ENCODE measurements at regions not wholly inside any gene's neighbourhood (a gene's known extent, or its start where the extent isn't known, plus 50 kb on each side); places are given as distances from the start of the nearest gene placed in this dataset.

DNA sequence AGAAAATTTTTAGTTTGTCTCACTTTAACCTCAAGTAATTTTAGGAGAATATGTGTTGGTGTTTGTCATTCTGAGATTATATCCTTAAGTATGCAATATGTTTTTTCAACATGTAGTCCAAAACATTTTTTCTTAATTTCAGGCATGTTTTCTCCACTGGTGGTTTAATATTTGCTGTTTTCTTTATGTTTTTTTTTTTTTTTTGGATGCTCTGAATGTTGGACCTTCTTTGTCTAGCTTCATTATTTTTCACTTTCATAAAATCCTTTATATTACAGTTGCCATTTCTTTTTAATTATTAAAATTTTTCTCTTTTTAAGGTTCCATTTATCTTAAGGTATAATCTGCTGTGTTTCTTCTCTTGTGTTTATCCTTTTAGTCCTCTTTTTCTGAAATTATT is 342.2 kb upstream of the DUSP10 start:
- H3K27me3 ChIP-seq (ENCODE audit: insufficient read depth), result no peaks in the 10 kb centered on the region
- ChIA-PET POLR2A (no interaction called here), CTCF (interaction anchor here (1.2 kb wide), 1 partner anchor 12 kb away, joined by 3 read pairs; no protein-coding TSS in a partner anchor)
- H3K9me2 ChIP-seq, result no peaks in the 10 kb centered on the region
- no peaks in the 10 kb centered on the region for H4K20me1 ChIP-seq (ENCODE audit: insufficient read depth)
- no peak overlapping the region for H3K4me2 ChIP-seq
- DNase-seq, result no peak
- H3K4me1 ChIP-seq (ENCODE audit: control insufficient read depth in 1 of 2, insufficient read depth in 2 of 2, low read depth in 1 of 2, low read length in 1 of 2), result peaks cover 0 to 2% of the 10 kb centered on the region in 2 experiments; a peak in 1 of 4 replicates
- H3K9ac ChIP-seq, result no peak overlapping the region
- H3K36me3 ChIP-seq (replicated peaks in 1 of 2; ENCODE audit: control insufficient read depth in 1 of 2, insufficient read depth in 2 of 2, low read length in 1 of 2), result no peaks in the 10 kb centered on the region
- no peak overlapping the region for H3K27ac ChIP-seq (ENCODE audit: low read depth in 2 of 2, low read length in 1 of 2)
- H3K4me3 ChIP-seq (ENCODE audit: low read depth in 2 of 2, low read length in 1 of 2), result no peak overlapping the region
- peaks cover 6% of the 10 kb centered on the region for H3F3A ChIP-seq (replicated peaks; ENCODE audit: insufficient read depth)
- H3K9me3 ChIP-seq, result no peaks in the 10 kb centered on the region
- no peaks in the 10 kb centered on the region for H3K79me2 ChIP-seq (ENCODE audit: insufficient read depth)
- no peak overlapping the region for H2AFZ ChIP-seq (ENCODE audit: low read depth)
- TF ChIP-seq SIN3A (IDR thresholded peaks at IDR 0.05; ENCODE audit: borderline replicate concordance, low read depth, low read length) (no peak), TCF12 (IDR thresholded peaks at IDR 0.05) (no peak), MAX (IDR thresholded peaks at IDR 0.05; ENCODE audit: low read depth) (no peak), MXI1 (IDR thresholded peaks at IDR 0.05; ENCODE audit: low read depth, low read length) (no peak), RFX5 (IDR thresholded peaks at IDR 0.05; ENCODE audit: low read length) (no peak), SMC3 (IDR thresholded peaks at IDR 0.05; ENCODE audit: low read depth, low read length) (no peak), GABPA (IDR thresholded peaks at IDR 0.05; ENCODE audit: low read depth) (no peak), ZBTB33 (IDR thresholded peaks at IDR 0.05; ENCODE audit: borderline replicate concordance, low read depth) (no peak), NFIC (IDR thresholded peaks at IDR 0.05; ENCODE audit: borderline replicate concordance) (no peak), EZH2phosphoT487 (IDR thresholded peaks at IDR 0.05; ENCODE audit: borderline replicate concordance, low read depth) (no peak), ELF1 (IDR thresholded peaks at IDR 0.05) (no peak), FOXM1 (IDR thresholded peaks at IDR 0.05; ENCODE audit: low read depth) (no peak), JUND (IDR thresholded peaks at IDR 0.05) (no peak), NRF1 (IDR thresholded peaks at IDR 0.05; ENCODE audit: low read depth, low read length) (no peak), EP300 (IDR thresholded peaks at IDR 0.05; ENCODE audit: borderline replicate concordance in 1 of 2, low read depth in 1 of 2, low read length in 1 of 2) (no peak), CHD2 (IDR thresholded peaks at IDR 0.05; ENCODE audit: low read length, partially characterized antibody) (no peak), FOXJ3 (CRISPR knock-in tag; IDR thresholded peaks at IDR 0.05) (no peak)
- TF ChIP-seq, protein P1, sequence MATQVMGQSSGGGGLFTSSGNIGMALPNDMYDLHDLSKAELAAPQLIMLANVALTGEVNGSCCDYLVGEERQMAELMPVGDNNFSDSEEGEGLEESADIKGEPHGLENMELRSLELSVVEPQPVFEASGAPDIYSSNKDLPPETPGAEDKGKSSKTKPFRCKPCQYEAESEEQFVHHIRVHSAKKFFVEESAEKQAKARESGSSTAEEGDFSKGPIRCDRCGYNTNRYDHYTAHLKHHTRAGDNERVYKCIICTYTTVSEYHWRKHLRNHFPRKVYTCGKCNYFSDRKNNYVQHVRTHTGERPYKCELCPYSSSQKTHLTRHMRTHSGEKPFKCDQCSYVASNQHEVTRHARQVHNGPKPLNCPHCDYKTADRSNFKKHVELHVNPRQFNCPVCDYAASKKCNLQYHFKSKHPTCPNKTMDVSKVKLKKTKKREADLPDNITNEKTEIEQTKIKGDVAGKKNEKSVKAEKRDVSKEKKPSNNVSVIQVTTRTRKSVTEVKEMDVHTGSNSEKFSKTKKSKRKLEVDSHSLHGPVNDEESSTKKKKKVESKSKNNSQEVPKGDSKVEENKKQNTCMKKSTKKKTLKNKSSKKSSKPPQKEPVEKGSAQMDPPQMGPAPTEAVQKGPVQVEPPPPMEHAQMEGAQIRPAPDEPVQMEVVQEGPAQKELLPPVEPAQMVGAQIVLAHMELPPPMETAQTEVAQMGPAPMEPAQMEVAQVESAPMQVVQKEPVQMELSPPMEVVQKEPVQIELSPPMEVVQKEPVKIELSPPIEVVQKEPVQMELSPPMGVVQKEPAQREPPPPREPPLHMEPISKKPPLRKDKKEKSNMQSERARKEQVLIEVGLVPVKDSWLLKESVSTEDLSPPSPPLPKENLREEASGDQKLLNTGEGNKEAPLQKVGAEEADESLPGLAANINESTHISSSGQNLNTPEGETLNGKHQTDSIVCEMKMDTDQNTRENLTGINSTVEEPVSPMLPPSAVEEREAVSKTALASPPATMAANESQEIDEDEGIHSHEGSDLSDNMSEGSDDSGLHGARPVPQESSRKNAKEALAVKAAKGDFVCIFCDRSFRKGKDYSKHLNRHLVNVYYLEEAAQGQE (IDR thresholded peaks at IDR 0.05; ENCODE audit: low read depth, low read length), result no peak
- TF ChIP-seq, protein P2, sequence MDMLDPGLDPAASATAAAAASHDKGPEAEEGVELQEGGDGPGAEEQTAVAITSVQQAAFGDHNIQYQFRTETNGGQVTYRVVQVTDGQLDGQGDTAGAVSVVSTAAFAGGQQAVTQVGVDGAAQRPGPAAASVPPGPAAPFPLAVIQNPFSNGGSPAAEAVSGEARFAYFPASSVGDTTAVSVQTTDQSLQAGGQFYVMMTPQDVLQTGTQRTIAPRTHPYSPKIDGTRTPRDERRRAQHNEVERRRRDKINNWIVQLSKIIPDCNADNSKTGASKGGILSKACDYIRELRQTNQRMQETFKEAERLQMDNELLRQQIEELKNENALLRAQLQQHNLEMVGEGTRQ (IDR thresholded peaks at IDR 0.05; ENCODE audit: borderline replicate concordance, low read depth, low read length), result no peak
